ENCODE measurements at regions not wholly inside any gene's neighbourhood (a gene's known extent, or its start where the extent isn't known, plus 50 kb on each side); places are given as distances from the start of the nearest gene placed in this dataset.

DNA sequence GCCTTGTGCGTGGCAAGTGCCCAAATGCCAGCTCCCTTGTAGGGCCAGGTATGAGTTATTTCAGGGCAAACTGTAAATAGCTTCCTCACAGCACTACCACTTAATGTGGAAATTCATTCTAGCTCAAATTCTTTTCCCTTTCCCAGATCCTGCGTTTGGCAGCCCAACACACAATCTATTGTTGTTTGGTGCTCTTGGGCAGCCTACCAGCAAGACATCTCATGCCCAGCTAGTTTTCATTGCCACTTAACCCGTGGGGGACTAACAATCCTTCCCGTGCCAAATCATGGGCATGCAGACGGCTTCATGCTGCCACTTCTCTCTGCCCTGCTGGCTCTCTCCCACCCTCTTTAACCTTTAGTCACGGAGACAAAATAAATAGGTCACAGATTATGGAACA, 454.2 kb downstream of the GRIA2 start:
- TF ChIP-seq, protein P1, sequence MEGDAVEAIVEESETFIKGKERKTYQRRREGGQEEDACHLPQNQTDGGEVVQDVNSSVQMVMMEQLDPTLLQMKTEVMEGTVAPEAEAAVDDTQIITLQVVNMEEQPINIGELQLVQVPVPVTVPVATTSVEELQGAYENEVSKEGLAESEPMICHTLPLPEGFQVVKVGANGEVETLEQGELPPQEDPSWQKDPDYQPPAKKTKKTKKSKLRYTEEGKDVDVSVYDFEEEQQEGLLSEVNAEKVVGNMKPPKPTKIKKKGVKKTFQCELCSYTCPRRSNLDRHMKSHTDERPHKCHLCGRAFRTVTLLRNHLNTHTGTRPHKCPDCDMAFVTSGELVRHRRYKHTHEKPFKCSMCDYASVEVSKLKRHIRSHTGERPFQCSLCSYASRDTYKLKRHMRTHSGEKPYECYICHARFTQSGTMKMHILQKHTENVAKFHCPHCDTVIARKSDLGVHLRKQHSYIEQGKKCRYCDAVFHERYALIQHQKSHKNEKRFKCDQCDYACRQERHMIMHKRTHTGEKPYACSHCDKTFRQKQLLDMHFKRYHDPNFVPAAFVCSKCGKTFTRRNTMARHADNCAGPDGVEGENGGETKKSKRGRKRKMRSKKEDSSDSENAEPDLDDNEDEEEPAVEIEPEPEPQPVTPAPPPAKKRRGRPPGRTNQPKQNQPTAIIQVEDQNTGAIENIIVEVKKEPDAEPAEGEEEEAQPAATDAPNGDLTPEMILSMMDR (conservative IDR thresholded peaks at IDR 0.05; ENCODE audit: low read length) = no peak
- no peak for TF ChIP-seq EZH2phosphoT487 (IDR thresholded peaks at IDR 0.05; ENCODE audit: borderline replicate concordance, low read depth, low read length)
- POLR2A ChIA-PET = no interaction called here
- BruUV-seq (replicated peaks) = no TSS peak
- Histone ChIP-seq H4K20me1 (ENCODE audit: insufficient read depth, low read length) (no peaks in the 10 kb centered on the region), H3K9me2 (ENCODE audit: insufficient read depth, low read length) (no peaks in the 10 kb centered on the region), H3K79me2 (ENCODE audit: insufficient read depth, low read depth, low read length) (no peaks in the 10 kb centered on the region), H3K4me3 (ENCODE audit: low read depth, low read length, poor library complexity, severe bottlenecking) (no peak overlapping the region), H3K9me3 (ENCODE audit: low read length) (no peaks in the 10 kb centered on the region), H2AFZ (ENCODE audit: low read length) (no peak overlapping the region), H3K4me1 (ENCODE audit: insufficient read depth, low read length, poor library complexity, severe bottlenecking) (no peaks in the 10 kb centered on the region), H3K4me2 (ENCODE audit: low read length) (no peak overlapping the region), H3K36me3 (ENCODE audit: insufficient read depth, low read length) (no peaks in the 10 kb centered on the region), H3K27ac (ENCODE audit: low read depth, low read length, poor library complexity, severe bottlenecking) (no peak overlapping the region)
- DNase-seq (ENCODE audit: low spot score) = no peak
- CTCF ChIA-PET (ENCODE audit: unreplicated experiment) = no interaction called here
- intact Hi-C loops (cut with micrococcal nuclease; ENCODE audit: unreplicated experiment) = no loop called here

DNA sequence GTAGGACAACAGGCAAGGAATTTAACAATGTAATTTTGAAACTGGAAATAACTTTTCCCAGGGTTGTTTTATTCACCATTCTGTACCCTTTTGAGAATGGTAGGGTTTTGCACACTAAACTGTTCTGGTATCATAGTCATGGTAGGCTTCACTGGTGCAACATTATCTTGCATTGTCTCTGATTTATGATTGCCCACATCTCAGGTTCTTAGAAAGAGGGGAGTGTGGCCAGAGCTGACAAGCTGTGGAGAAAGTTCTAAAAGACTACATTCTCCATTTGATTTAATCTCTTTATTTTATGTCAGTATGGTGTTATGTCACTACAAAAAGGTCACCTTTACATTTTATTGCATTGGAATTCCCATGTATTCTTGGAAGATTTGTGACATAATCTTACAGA, 447.3 kb downstream of the GRIA2 start:
- no peak for TF ChIP-seq EZH2phosphoT487 (IDR thresholded peaks at IDR 0.05; ENCODE audit: borderline replicate concordance, low read depth, low read length)
- TF ChIP-seq, protein P1 (conservative IDR thresholded peaks at IDR 0.05; ENCODE audit: low read length) = no peak
- H3K9me3 ChIP-seq (ENCODE audit: low read length) = no peaks in the 10 kb centered on the region
- no peaks in the 10 kb centered on the region for H3K36me3 ChIP-seq (ENCODE audit: insufficient read depth, low read length)
- no peaks in the 10 kb centered on the region for H4K20me1 ChIP-seq (ENCODE audit: insufficient read depth, low read length)
- no peaks in the 10 kb centered on the region for H3K79me2 ChIP-seq (ENCODE audit: insufficient read depth, low read depth, low read length)
- intact Hi-C loops (cut with micrococcal nuclease; ENCODE audit: unreplicated experiment) = no loop called here
- DNase-seq (ENCODE audit: low spot score) = no peak
- ChIA-PET CTCF (ENCODE audit: unreplicated experiment) (no interaction called here), POLR2A (interaction anchor here (0.7 kb wide), 1 partner anchor 91 kb away, joined by 3 read pairs; no protein-coding TSS in a partner anchor)
- no peak overlapping the region for H3K4me2 ChIP-seq (ENCODE audit: low read length)
- no peaks in the 10 kb centered on the region for H3K4me1 ChIP-seq (ENCODE audit: insufficient read depth, low read length, poor library complexity, severe bottlenecking)
- H2AFZ ChIP-seq (ENCODE audit: low read length) = no peak overlapping the region
- no peak overlapping the region for H3K27ac ChIP-seq (ENCODE audit: low read depth, low read length, poor library complexity, severe bottlenecking)
- no TSS peak for BruUV-seq (replicated peaks)
- no peak overlapping the region for H3K4me3 ChIP-seq (ENCODE audit: low read depth, low read length, poor library complexity, severe bottlenecking)
- no peaks in the 10 kb centered on the region for H3K9me2 ChIP-seq (ENCODE audit: insufficient read depth, low read length)

DNA sequence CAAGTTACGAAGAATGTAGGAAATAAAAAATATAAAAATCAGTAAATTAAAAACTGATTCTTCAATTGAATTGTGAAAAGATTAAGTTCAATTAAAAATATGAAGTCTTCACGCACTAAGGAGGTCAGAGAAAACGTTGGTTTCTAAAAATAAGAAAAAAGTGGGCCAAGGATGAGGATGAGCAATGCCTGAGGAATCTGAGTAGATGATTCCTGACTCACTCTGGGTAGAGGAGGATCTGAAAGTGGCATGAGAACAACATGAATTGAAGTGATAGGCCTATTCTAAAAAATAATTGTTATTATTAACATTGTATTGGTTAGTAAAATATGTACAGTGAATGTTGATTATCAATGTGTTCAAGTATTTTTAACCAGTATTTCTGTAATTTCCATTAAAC, 444.2 kb downstream of the GRIA2 start:
- no TSS peak for BruUV-seq (replicated peaks)
- TF ChIP-seq EZH2phosphoT487 (IDR thresholded peaks at IDR 0.05; ENCODE audit: borderline replicate concordance, low read depth, low read length) = no peak
- TF ChIP-seq, protein P1 (conservative IDR thresholded peaks at IDR 0.05; ENCODE audit: low read length) = no peak
- ChIA-PET POLR2A (no interaction called here), CTCF (ENCODE audit: unreplicated experiment) (no interaction called here)
- Histone ChIP-seq H3K9me3 (ENCODE audit: low read length) (no peaks in the 10 kb centered on the region), H3K27ac (ENCODE audit: low read depth, low read length, poor library complexity, severe bottlenecking) (no peak overlapping the region), H3K4me1 (ENCODE audit: insufficient read depth, low read length, poor library complexity, severe bottlenecking) (no peaks in the 10 kb centered on the region), H3K4me2 (ENCODE audit: low read length) (no peak overlapping the region), H3K9me2 (ENCODE audit: insufficient read depth, low read length) (no peaks in the 10 kb centered on the region), H3K4me3 (ENCODE audit: low read depth, low read length, poor library complexity, severe bottlenecking) (no peak overlapping the region), H4K20me1 (ENCODE audit: insufficient read depth, low read length) (no peaks in the 10 kb centered on the region), H3K79me2 (ENCODE audit: insufficient read depth, low read depth, low read length) (no peaks in the 10 kb centered on the region), H2AFZ (ENCODE audit: low read length) (no peak overlapping the region), H3K36me3 (ENCODE audit: insufficient read depth, low read length) (no peaks in the 10 kb centered on the region)
- intact Hi-C loops (cut with micrococcal nuclease; ENCODE audit: unreplicated experiment) = no loop called here
- no peak for DNase-seq (ENCODE audit: low spot score)
